HG03520 (cell line): ENCODE measurements at regions not wholly inside any gene's neighbourhood (a gene's known extent, or its start where the extent isn't known, plus 50 kb on each side); places are given as distances from the start of the nearest gene placed in this dataset.
"Not testable (repeated sequence)": the region's sequence is repeated elsewhere in the genome, so short reads cannot be mapped to it uniquely, and the experiment has no call there.

Source experiments
- ATAC-seq: cut with Tn5 transposase; IDR thresholded peaks from one replicate; pipeline ENCODE4 v1.9.1; 2021; ENCODE audit warnings: mild to moderate bottlenecking, moderate library complexity; ENCODE audit not compliant: unreplicated experiment

DNA sequence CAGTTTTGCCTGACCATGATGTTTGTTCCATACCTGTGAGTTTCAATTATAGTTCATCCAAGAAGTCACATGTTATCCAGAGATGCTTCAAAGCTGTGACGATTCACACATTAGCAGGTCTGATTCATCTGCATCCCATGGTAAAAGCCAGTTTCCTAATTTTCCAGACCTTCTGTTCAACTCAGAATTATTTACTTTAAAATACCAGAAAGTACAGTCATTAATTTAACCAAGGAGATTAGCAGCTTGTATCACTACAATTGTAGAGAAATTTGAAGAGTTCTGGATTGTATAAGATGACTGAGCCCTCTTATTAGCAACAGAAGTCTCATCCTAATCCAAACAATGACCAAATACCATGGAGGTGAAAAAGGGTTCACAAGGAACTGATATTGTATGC, 76.1 kb upstream of the THBS1 start:
- ATAC-seq: no peak

- ATAC-seq: no peak
Observed at GRCh38 chr15:39506146-39506545, 74.7 kb upstream of the THBS1 start.

GRCh38 chr15:39508536-39508935, 72.3 kb upstream of the THBS1 start:
- ATAC-seq: no peak

GRCh38 chr15:39510001-39510701, 70.7 kb upstream of the THBS1 start:
- ATAC-seq: no peak

DNA sequence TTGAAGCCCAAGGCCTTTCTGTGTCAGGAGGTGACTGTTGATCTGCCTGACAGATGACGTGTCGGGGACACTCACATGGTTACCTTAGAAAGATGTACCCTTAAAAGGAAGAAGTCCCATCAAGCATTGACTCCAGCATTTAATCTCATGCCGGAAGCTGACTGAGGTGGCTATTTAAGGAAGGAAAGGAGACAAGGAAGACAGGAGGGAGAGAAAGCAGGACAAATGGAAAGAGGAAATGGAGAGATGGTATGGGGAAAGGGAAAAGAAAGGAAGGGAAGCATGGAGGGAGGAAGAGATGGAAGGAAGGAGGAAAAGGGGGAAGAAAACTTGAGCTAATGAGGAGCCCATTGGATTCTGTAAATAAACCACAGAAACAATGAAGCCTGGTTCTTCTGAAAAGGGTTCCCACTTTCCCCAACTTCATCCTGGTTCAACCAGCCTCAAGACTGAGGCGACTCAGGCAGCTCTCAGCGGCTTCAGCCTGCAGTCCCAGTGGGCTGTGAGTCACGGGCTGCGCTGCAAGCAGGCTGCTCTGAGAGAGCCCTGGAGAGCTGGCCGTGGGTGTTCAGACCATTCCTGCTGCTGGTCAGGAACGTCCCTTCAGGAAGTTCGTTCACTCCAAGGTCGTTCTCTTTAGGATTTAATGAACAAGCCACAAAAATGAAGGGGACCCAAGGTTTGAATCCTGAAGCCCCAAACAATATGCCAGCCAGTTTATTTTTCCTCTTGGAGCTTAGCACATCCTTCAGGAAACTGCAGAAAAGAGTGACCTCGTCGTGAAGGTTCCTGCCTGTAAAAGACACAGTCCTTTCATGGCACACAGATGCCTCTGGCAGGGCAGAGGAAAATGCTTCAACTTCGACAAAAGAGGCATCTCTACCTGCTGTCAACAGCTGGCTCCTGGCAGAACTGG, 69.6 kb upstream of the THBS1 start:
- ATAC-seq: no peak

DNA sequence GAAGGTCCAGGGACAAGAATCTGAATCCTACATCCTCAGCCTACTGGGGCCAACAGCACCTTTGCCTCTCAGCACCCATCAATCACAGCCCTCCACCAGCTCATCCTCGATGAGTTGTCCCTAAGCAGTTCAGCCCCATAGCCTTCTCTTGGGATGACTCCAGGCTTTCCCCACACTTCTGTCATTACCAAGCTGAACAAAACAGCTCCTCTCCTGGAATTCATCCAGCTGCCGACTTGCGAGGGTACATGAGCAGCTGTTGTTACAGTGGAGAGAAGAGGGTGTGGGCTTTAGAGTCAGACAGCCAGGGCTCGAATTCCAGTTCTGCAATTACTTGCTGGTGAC, 69.0 kb upstream of the THBS1 start:
- no peak for ATAC-seq

DNA sequence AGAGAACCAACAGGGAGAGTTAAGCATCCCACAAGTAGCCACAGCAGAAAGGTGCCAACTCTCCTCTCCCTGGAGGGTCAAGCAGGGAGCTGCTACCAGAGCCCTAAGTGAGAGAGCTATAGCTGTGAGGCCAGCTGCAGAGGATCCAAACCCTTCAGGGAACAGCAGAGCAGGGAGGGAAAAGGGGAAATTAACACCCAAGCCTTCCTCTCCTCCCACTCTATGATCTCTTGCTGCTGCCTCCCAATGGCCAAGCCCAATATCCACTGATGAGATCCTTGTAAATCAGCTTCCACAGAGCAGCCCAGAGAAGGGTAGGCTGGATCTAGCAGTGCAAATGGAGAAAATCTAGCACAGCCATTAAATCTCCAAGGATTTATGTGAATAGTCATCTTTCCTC, 68.2 kb upstream of the THBS1 start:
- no peak for ATAC-seq

GRCh38 chr15:39513936-39514335, 66.9 kb upstream of the THBS1 start:
- ATAC-seq: no peak

DNA sequence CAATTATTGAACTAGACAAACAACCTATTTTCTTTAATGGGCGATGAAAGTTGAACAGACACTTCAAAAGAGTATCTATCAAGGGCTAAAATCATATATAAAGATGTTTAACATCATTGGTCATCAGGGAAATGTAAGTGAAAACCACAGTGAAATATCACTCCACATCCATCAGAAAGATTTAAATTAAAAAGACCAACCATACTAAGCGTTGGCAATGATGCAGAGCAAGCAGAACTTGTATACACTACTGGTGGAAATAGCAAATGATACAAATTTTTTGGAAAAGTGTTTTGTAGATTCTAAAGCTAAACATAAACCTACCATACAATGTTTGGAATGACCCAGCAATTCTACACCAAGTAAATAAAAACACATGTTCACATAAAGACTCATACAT, 65.9 kb upstream of the THBS1 start:
- no peak for ATAC-seq

DNA sequence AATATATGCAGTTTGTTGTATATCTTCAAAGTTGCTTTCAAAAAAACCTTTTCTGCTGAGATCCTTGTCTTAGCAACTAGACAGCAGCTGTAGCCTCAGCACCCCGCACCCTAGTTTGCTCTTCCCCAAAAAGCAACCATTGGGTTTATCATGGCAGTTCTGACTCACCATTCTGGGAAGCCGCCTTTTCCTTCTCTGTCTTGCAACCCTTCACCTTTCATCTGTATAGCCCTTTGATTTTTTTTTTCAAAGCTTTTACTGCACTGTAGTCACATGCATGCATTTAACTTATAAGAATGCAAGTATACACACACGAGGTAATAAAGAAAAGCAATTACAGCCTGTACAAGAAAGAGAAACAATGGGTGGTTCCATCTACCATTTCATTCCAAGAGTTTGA, 65.1 kb upstream of the THBS1 start:
- no peak for ATAC-seq

- ATAC-seq: no peak
Observed at GRCh38 chr15:39517122-39517855, 63.6 kb upstream of the THBS1 start.

DNA sequence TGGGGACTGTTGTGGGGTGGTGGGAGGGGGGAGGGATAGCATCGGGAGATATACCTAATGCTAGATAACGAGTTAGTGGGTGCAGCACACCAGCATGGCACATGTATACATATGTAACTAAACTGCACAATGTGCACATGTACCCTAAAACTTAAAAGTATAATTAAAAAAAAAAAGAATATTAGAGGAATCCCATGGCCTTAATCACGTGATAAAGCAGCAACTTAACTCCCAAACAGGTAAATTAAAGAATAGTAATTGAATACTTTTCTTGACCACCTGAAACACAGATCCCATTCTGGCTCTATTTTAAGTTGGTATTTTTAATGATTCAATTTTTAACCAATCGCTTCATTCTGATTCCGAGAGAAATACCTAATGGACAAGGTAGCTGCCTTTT, 56.9 kb upstream of the THBS1 start:
- ATAC-seq: not testable (repeated sequence)

DNA sequence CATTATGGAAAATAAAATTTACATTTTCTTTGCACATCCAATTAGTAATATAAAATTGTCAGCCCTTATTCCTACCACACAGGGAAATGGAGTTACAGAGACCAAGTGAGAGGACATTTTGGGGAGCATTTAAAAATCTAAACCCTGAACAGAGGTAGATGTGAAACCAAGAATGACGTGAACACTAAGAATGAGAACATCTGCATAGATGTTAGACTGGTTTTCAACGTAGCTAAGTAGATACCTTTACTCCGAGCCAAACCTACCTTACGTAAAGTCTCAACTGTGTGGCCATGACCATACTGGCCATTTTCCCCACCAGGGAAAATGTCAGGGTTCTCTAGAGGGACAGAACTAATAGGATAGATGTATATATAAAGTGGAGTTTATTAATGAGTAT, 51.4 kb upstream of the THBS1 start:
- no peak for ATAC-seq

DNA sequence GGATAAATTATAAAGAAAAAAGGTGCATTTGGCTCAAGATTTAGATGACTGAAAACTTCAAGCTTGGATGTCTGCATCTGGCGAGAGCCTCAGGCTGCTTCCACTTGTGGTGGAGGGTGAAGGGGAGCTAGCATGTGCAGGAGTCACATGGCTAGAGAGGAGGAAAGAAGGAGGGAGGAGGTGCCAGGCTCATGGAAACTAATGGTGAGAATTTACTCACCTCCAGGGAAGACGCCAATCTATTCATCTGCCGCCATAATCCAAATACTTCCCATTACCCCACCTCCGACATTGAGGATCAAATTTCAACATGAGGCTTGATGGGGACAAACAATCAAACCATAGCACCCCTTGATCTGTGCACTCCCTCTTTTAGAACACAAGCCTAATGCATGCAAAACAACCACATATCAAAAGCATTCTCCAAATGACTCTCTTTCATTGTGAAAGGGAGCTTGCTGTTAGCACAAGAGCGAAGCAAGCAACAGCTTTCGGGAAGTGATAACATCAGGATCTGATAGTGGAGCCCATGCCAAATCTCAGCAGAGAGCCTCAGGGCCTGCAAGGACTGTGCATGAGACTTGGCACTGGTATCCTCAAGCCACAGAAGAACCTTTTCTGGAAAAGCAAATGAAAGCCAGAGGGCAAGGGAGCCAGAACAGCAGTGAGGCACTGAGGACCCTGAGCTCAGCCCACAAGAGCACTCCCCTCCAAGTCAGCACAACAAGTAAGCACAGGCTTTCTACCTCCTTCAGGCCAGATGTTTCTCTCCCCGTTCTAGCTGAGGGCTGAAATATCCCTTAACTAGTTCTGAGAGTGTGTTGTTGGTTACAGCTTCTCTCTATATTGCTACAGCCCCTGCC, 50.2 kb upstream of the THBS1 start:
- ATAC-seq: no peak
